GM21825 (cell line): ENCODE measurements at regions not wholly inside any gene's neighbourhood (a gene's known extent, or its start where the extent isn't known, plus 50 kb on each side); places are given as distances from the start of the nearest gene placed in this dataset.

Experiments
- ATAC-seq: cut with Tn5 transposase; IDR thresholded peaks from one replicate; pipeline ENCODE4 v1.9.1; 2021; ENCODE audit warnings: mild to moderate bottlenecking, moderate library complexity; ENCODE audit not compliant: unreplicated experiment

GRCh38 chr5:125346316-125346715, 599.9 kb upstream of the ZNF608 start:
- no peak for ATAC-seq

GRCh38 chr5:125348221-125348692, 601.8 kb upstream of the ZNF608 start:
- ATAC-seq = no peak

- no peak for ATAC-seq
Measured at GRCh38 chr5:125348936-125349831, 602.7 kb upstream of the ZNF608 start.

- ATAC-seq = no peak
Measured at GRCh38 chr5:125357660-125358059, 611.2 kb upstream of the ZNF608 start.

GRCh38 chr5:125365747-125366146, 619.3 kb upstream of the ZNF608 start:
- no peak for ATAC-seq

- no peak for ATAC-seq
Measured at GRCh38 chr5:125367702-125368101, 621.3 kb upstream of the ZNF608 start.

- no peak for ATAC-seq
Measured at GRCh38 chr5:125370461-125371205, 624.2 kb upstream of the ZNF608 start.

GRCh38 chr5:125372694-125373631, 626.5 kb upstream of the ZNF608 start:
- ATAC-seq = no peak

GRCh38 chr5:125375143-125375542, 628.7 kb upstream of the ZNF608 start:
- no peak for ATAC-seq

GRCh38 chr5:125376059-125376641, 629.7 kb upstream of the ZNF608 start:
- no peak for ATAC-seq

- no peak for ATAC-seq
Measured at GRCh38 chr5:125377141-125377540, 630.7 kb upstream of the ZNF608 start.

GRCh38 chr5:125381290-125381689, 634.9 kb upstream of the ZNF608 start:
- no peak for ATAC-seq

- ATAC-seq = no peak
Measured at GRCh38 chr5:125384071-125384470, 637.6 kb upstream of the ZNF608 start.

- no peak for ATAC-seq
Measured at GRCh38 chr5:125390326-125390725, 643.9 kb upstream of the ZNF608 start.

GRCh38 chr5:125393221-125393815, 646.9 kb upstream of the ZNF608 start:
- ATAC-seq = no peak

GRCh38 chr5:125394661-125395280, 648.3 kb upstream of the ZNF608 start:
- ATAC-seq = no peak

GRCh38 chr5:125396462-125396861, 650.0 kb upstream of the ZNF608 start:
- ATAC-seq = no peak

- no peak for ATAC-seq
Measured at GRCh38 chr5:125398466-125398865, 652.0 kb upstream of the ZNF608 start.

- no peak for ATAC-seq
Measured at GRCh38 chr5:125399885-125400284, 653.4 kb upstream of the ZNF608 start.
